NB4 (cell line): ENCODE measurements at regions not wholly inside any gene's neighbourhood (a gene's known extent, or its start where the extent isn't known, plus 50 kb on each side); places are given as distances from the start of the nearest gene placed in this dataset.

Source experiments
- POLR2A ChIP-seq: IDR thresholded peaks from 2 replicates; pipeline ENCODE4 v1.6.1; 2011; ENCODE audit warnings: mild to moderate bottlenecking; ENCODE audit not compliant: insufficient read length; ENCODE audit errors: extremely low read depth
- TF ChIP-seq, protein P1 (sequence below): IDR thresholded peaks from one replicate; pipeline ENCODE4 v1.5.1; 2012; ENCODE audit warnings: low read depth, low read length

- TF ChIP-seq, protein P1, sequence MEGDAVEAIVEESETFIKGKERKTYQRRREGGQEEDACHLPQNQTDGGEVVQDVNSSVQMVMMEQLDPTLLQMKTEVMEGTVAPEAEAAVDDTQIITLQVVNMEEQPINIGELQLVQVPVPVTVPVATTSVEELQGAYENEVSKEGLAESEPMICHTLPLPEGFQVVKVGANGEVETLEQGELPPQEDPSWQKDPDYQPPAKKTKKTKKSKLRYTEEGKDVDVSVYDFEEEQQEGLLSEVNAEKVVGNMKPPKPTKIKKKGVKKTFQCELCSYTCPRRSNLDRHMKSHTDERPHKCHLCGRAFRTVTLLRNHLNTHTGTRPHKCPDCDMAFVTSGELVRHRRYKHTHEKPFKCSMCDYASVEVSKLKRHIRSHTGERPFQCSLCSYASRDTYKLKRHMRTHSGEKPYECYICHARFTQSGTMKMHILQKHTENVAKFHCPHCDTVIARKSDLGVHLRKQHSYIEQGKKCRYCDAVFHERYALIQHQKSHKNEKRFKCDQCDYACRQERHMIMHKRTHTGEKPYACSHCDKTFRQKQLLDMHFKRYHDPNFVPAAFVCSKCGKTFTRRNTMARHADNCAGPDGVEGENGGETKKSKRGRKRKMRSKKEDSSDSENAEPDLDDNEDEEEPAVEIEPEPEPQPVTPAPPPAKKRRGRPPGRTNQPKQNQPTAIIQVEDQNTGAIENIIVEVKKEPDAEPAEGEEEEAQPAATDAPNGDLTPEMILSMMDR: no peak
- TF ChIP-seq POLR2A: no peak
Measured at GRCh38 chr3:124300416-124300815, 308.5 kb upstream of the ROPN1 start.
